Type B pancreatic cell (in vitro differentiated cells): ENCODE measurements at regions not wholly inside any gene's neighbourhood (a gene's known extent, or its start where the extent isn't known, plus 50 kb on each side); places are given as distances from the start of the nearest gene placed in this dataset.

Source experiments
- DNase-seq: peaks from one replicate; pipeline ENCODE4 v3.0.0; 2021; ENCODE audit warnings: mixed read lengths; ENCODE audit not compliant: unreplicated experiment; ENCODE audit errors: extremely low spot score
- H3K27ac Mint-ChIP-seq: 2 replicates; pipeline ENCODE4 v1.8.0; 2021; ENCODE audit warnings: mild to moderate bottlenecking, mixed read lengths
- H3K27me3 Mint-ChIP-seq: 2 replicates; pipeline ENCODE4 v1.8.0; 2021; ENCODE audit warnings: mixed read lengths
- H3K36me3 Mint-ChIP-seq: 2 replicates; pipeline ENCODE4 v1.8.0; 2021; ENCODE audit warnings: mixed read lengths
- H3K4me1 Mint-ChIP-seq: one replicate; pipeline ENCODE4 v1.8.0; 2021; ENCODE audit warnings: mixed read lengths; ENCODE audit not compliant: unreplicated experiment
- H3K4me3 Mint-ChIP-seq: 2 replicates; pipeline ENCODE4 v1.8.0; 2021; ENCODE audit warnings: mild to moderate bottlenecking, mixed read lengths
- H3K9me3 Mint-ChIP-seq: 2 replicates; pipeline ENCODE4 v1.8.0; 2021; ENCODE audit warnings: mixed read lengths
- CTCF ChIP-seq: fragments of 200-600 bp; sonication (generic); conservative IDR thresholded peaks from 2 replicates; pipeline ENCODE4 v1.5.0; 2021; ENCODE audit warnings: antibody characterized with exemption, mild to moderate bottlenecking

GRCh38 chr5:2257326-2258244, 374.9 kb upstream of the IRX4 start:
- H3K27me3 Mint-ChIP-seq, result peaks cover 14% of the 10 kb centered on the region
- H3K27ac Mint-ChIP-seq, result no peak overlapping the region
- H3K9me3 Mint-ChIP-seq, result no peaks in the 10 kb centered on the region
- no peak for DNase-seq
- no peaks in the 10 kb centered on the region for H3K36me3 Mint-ChIP-seq
- peaks cover 10% of the 10 kb centered on the region for H3K4me1 Mint-ChIP-seq
- no peak overlapping the region for H3K4me3 Mint-ChIP-seq
- no peak for TF ChIP-seq CTCF

GRCh38 chr5:2256691-2257280, 374.1 kb upstream of the IRX4 start:
- TF ChIP-seq CTCF, result no peak
- DNase-seq, result no peak
- Mint-ChIP-seq H3K27ac (no peak overlapping the region), H3K9me3 (no peaks in the 10 kb centered on the region), H3K27me3 (peaks cover 15% of the 10 kb centered on the region), H3K36me3 (no peaks in the 10 kb centered on the region), H3K4me1 (peaks cover 10% of the 10 kb centered on the region), H3K4me3 (no peak overlapping the region)

- TF ChIP-seq CTCF, result no peak
Measured at GRCh38 chr5:2255915-2256690, 373.4 kb upstream of the IRX4 start.

GRCh38 chr5:2254880-2255750, 372.4 kb upstream of the IRX4 start:
- no peak for TF ChIP-seq CTCF
- Mint-ChIP-seq H3K36me3 (no peaks in the 10 kb centered on the region), H3K4me3 (no peak overlapping the region), H3K4me1 (peaks cover 10% of the 10 kb centered on the region), H3K9me3 (no peaks in the 10 kb centered on the region), H3K27ac (no peak overlapping the region), H3K27me3 (peaks cover 14% of the 10 kb centered on the region)
- no peak for DNase-seq

More at GRCh38 chr5:2255915-2256690, 373.4 kb upstream of the IRX4 start:
- no peak overlapping the region for H3K27ac Mint-ChIP-seq
- peaks cover 10% of the 10 kb centered on the region for H3K4me1 Mint-ChIP-seq
- no peaks in the 10 kb centered on the region for H3K36me3 Mint-ChIP-seq
- H3K9me3 Mint-ChIP-seq, result no peaks in the 10 kb centered on the region
- no peak for DNase-seq
- peaks cover 14% of the 10 kb centered on the region for H3K27me3 Mint-ChIP-seq
- no peak overlapping the region for H3K4me3 Mint-ChIP-seq

- H3K4me1 Mint-ChIP-seq, result peaks cover 10% of the 10 kb centered on the region
- no peak overlapping the region for H3K27ac Mint-ChIP-seq
- H3K4me3 Mint-ChIP-seq, result no peak overlapping the region
- no peaks in the 10 kb centered on the region for H3K36me3 Mint-ChIP-seq
- no peak for DNase-seq
- no peaks in the 10 kb centered on the region for H3K9me3 Mint-ChIP-seq
- peaks cover 14% of the 10 kb centered on the region for H3K27me3 Mint-ChIP-seq
- no peak for TF ChIP-seq CTCF
Measured at GRCh38 chr5:2254406-2254805, 371.7 kb upstream of the IRX4 start.
